ENCODE measurements at regions not wholly inside any gene's neighbourhood (a gene's known extent, or its start where the extent isn't known, plus 50 kb on each side); places are given as distances from the start of the nearest gene placed in this dataset.

- no peak for DNase-seq (ENCODE audit: low read depth, low spot score)
- Histone ChIP-seq H3K4me2 (ENCODE audit: insufficient read depth, low read length) (no peak overlapping the region), H3K27me3 (ENCODE audit: control insufficient read depth in 2 of 2, insufficient read depth in 2 of 2, low read length in 2 of 2) (peaks cover 0 to 3% of the 10 kb centered on the region in 2 experiments), H3K9me3 (replicated peaks; ENCODE audit: control insufficient read depth, insufficient read depth, low read length) (no peaks in the 10 kb centered on the region), H4K20me1 (replicated peaks; ENCODE audit: control insufficient read depth, extremely low read depth, insufficient read depth, low read length) (no peaks in the 10 kb centered on the region), H3K27ac (ENCODE audit: insufficient read depth, low read depth, low read length) (no peak overlapping the region), H3K9me1 (replicated peaks; ENCODE audit: control insufficient read depth, extremely low read depth, insufficient read depth, low read length) (no peaks in the 10 kb centered on the region), H3K4me3 (replicated peaks in 1 of 3; ENCODE audit: insufficient read depth in 1 of 3, low read depth in 1 of 3, low read length in 3 of 3) (no peak overlapping the region), H2AFZ (ENCODE audit: low read depth, low read length) (no peak overlapping the region), H3K79me2 (ENCODE audit: control insufficient read depth, insufficient read depth, low read length) (no peaks in the 10 kb centered on the region), H3K4me1 (ENCODE audit: control insufficient read depth, extremely low read depth, insufficient read depth, low read length) (no peaks in the 10 kb centered on the region), H3K9ac (replicated peaks; ENCODE audit: extremely low read depth, insufficient read depth, low read length) (no peak overlapping the region), H3K36me3 (ENCODE audit: control insufficient read depth in 2 of 2, extremely low read depth in 1 of 2, insufficient read depth in 2 of 2, low read length in 2 of 2) (no peaks in the 10 kb centered on the region)
- intact Hi-C loops (cut with micrococcal nuclease) (no loop called here), dilution Hi-C loops (cut with MboI; ENCODE audit: extremely low pct_ligation_motif_present, low sequenced_read_pairs) (no loop called here)
- CTCF ChIA-PET = no interaction called here
- POLR2A ChIA-PET = no interaction called here
- TF ChIP-seq MYC (IDR thresholded peaks at IDR 0.05; ENCODE audit: low read depth, low read length) (no peak), POLR2A (IDR thresholded peaks at IDR 0.05; ENCODE audit: low read depth, low read length) (no peak), GATA2 (IDR thresholded peaks at IDR 0.05; ENCODE audit: insufficient read depth, insufficient read length, low read depth, low read length) (no peak), CTCF (IDR thresholded peaks at IDR 0.05; ENCODE audit: extremely low read depth in 1 of 2, insufficient read depth in 1 of 2, low read depth in 1 of 2, low read length in 2 of 2) (no peak), JUN (IDR thresholded peaks at IDR 0.05; ENCODE audit: borderline replicate concordance, insufficient read depth, insufficient read length, low read depth) (no peak), POLR2AphosphoS5 (IDR thresholded peaks at IDR 0.05; ENCODE audit: insufficient read depth, low read depth, low read length) (no peak), FOS (IDR thresholded peaks at IDR 0.05; ENCODE audit: borderline replicate concordance, insufficient read depth, low read length) (no peak), MAX (IDR thresholded peaks at IDR 0.05; ENCODE audit: insufficient read depth, insufficient read length) (no peak), EZH2 (IDR thresholded peaks at IDR 0.05; ENCODE audit: borderline replicate concordance, low read depth, low read length, severe bottlenecking) (no peak)
- FAIRE-seq = no peak
- BruUV-seq (replicated peaks) = no TSS peak
These were observed 120.5 kb upstream of the SORBS2 start for GRCh38 chr4:185932491-185932890.
